GM06990 (cell line): ENCODE measurements at regions not wholly inside any gene's neighbourhood (a gene's known extent, or its start where the extent isn't known, plus 50 kb on each side); places are given as distances from the start of the nearest gene placed in this dataset.

Experiments
- DNase-seq: peaks from one replicate; pipeline ENCODE4 v3.0.0-alpha.2; 2011; ENCODE audit not compliant: insufficient read length; ENCODE audit errors: extremely low read depth
- H3K27me3 ChIP-seq: replicated peaks from 2 replicates; pipeline ENCODE4 v1.6.0; 2011; ENCODE audit warnings: low read length; ENCODE audit not compliant: control insufficient read depth, insufficient read depth
- H3K36me3 ChIP-seq: 2 replicates; pipeline ENCODE4 v1.5.1; 2011; ENCODE audit warnings: low read length; ENCODE audit not compliant: control insufficient read depth, insufficient read depth
- H3K4me3 ChIP-seq: replicated peaks from 2 replicates; pipeline ENCODE4 v1.5.1; 2011; ENCODE audit warnings: low read depth, mild to moderate bottlenecking, control low read depth, low read length
- TF ChIP-seq, protein P1 (sequence below): IDR thresholded peaks from 2 replicates; pipeline ENCODE4 v1.5.1; 2011; ENCODE audit warnings: low read length, control low read depth, mild to moderate bottlenecking, inconsistent platforms; ENCODE audit not compliant: insufficient read depth, poor library complexity, severe bottlenecking

DNA sequence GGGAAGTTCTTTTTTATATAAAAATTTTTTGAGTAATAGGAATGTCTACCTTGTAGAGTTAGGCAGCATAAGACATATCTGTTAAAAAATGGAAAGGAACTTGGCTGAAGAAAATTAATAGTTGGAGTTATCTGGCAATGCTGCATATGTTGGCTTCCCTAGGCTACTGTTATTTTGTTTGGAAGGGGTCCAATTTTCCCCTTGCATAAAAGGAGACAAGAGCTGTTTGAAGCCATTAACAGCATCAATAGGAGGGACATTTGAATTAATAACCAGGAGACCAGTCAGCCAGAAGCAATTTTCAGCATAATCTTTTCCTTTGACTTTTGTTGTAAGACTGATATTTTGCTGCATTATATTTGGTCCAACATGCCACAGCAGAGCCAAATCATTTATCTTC, 80.9 kb upstream of the TAB2 start:
- TF ChIP-seq, protein P1, sequence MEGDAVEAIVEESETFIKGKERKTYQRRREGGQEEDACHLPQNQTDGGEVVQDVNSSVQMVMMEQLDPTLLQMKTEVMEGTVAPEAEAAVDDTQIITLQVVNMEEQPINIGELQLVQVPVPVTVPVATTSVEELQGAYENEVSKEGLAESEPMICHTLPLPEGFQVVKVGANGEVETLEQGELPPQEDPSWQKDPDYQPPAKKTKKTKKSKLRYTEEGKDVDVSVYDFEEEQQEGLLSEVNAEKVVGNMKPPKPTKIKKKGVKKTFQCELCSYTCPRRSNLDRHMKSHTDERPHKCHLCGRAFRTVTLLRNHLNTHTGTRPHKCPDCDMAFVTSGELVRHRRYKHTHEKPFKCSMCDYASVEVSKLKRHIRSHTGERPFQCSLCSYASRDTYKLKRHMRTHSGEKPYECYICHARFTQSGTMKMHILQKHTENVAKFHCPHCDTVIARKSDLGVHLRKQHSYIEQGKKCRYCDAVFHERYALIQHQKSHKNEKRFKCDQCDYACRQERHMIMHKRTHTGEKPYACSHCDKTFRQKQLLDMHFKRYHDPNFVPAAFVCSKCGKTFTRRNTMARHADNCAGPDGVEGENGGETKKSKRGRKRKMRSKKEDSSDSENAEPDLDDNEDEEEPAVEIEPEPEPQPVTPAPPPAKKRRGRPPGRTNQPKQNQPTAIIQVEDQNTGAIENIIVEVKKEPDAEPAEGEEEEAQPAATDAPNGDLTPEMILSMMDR = no peak
- H3K36me3 ChIP-seq = no peaks in the 10 kb centered on the region
- no peak for DNase-seq
- H3K27me3 ChIP-seq = no peaks in the 10 kb centered on the region
- H3K4me3 ChIP-seq = no peak overlapping the region

DNA sequence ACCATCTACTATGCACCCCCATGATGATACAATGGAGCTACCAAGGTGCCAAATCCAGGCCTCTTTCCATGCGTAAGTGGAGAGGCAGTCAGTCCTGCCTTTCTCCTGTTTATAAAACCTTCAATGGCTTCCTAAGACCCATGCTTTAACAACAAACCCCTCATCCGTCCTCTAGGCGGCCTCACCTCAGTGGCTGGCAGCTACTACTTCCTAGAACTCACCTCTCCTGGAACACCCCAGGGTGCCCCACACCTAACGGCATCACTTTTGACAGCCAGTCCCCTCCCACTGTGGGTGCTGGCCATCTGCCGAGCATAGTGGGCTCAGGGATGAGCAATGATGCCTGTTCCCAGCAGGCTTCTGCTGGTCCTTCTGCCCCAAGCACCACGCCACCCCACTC, 80.0 kb upstream of the TAB2 start:
- Histone ChIP-seq H3K27me3 (no peaks in the 10 kb centered on the region), H3K36me3 (no peaks in the 10 kb centered on the region), H3K4me3 (no peak overlapping the region)
- DNase-seq = no peak
- TF ChIP-seq, protein P1 = no peak

DNA sequence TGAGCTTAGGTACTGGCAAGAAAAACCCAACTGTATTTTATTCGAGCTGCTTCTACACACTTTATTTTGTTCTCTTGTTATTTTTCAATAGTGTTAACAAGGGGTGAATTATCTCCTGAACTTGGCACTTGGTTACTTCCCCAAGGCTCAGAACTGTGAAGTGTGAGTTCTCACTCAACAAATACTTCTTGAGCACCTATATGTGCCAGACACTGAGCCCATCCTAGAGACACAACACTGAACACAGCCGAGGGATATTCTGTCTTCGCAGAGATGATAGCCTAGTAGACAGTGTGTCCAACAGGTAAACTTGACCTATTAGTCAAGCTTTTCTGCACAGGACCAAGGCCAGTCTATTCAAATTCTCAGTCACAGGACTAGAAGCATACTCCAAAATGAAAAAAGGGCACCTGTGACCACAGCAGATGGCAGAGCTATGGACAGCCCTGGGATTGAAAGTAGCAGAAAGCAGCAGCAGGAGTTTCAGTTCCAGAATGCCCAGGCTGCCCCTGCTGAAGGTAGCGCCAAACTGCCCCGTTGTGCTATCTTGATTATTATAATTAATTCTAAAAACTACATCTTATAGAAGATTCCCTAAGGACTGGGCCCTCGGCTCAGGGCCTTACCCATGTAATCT, 77.8 kb upstream of the TAB2 start:
- DNase-seq = no peak
- H3K4me3 ChIP-seq = no peak overlapping the region
- H3K36me3 ChIP-seq = no peaks in the 10 kb centered on the region
- TF ChIP-seq, protein P1 = no peak
- no peaks in the 10 kb centered on the region for H3K27me3 ChIP-seq

DNA sequence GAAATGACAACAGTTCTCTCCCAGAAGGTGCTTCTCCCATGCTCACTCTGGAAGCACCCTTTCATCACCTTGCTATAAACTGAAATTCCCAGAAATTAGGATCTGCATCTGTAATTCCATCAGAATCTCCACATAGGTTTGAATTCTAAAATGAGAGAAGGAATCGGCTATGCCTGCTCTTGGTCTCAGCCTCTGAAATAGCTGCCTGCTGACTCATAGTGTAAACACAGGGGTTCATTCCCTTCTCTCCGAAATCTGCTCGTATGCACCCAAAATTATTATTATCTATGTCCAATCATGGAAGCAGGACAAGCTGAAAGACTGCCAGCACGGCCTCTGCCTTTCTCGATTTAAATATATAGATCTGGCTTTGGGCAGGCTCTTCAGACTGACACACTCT, 74.6 kb upstream of the TAB2 start:
- H3K4me3 ChIP-seq = no peak overlapping the region
- H3K36me3 ChIP-seq = no peaks in the 10 kb centered on the region
- no peaks in the 10 kb centered on the region for H3K27me3 ChIP-seq
- no peak for DNase-seq
- TF ChIP-seq, protein P1 = no peak

DNA sequence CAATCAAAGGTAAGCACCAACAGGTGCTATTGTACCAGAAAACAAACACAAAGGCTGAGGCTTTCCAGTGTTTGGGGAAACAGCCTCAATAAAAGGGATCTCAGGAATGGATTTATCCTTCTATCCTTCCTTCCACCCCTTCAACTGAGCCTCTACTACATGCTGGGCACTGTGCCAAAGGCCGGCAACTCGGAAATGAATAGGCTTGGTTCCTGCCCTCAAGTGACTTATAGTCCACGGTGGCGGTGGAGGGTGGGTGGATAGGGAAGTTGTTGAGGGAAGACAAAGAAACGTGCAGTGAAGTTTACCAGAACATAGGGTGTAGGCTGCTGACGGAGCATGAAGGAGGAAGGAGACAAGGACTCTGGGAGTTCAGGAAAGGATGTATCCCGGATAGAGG, 73.4 kb upstream of the TAB2 start:
- Histone ChIP-seq H3K27me3 (no peaks in the 10 kb centered on the region), H3K36me3 (no peaks in the 10 kb centered on the region), H3K4me3 (no peak overlapping the region)
- no peak for DNase-seq
- TF ChIP-seq, protein P1 = no peak
